ENCODE measurements at regions not wholly inside any gene's neighbourhood (a gene's known extent, or its start where the extent isn't known, plus 50 kb on each side); places are given as distances from the start of the nearest gene placed in this dataset.
"Not testable (repeated sequence)": the region's sequence is repeated elsewhere in the genome, so short reads cannot be mapped to it uniquely, and the experiment has no call there.

DNA sequence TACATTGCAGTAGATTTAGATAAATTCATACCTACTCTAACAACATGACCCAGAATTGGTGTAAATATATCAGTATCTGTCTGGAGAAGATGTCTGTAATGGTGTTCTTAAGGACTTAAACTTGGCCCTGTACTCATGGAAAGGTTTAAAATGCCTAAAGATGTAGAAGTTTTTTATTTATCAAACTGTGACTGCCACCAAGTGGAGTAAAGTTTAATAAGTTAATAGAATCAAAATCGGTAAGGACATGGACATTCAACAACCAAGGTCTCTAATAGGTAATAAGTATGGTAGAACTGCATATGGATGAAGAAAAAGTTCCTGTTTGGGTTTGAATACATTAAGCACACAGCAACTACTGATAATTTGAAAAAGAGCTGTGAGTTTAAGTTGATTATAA lies 474.0 kb upstream of the NDST3 start:
- peak; percentile 35 for DNase-seq (ENCODE audit: low spot score)

DNA sequence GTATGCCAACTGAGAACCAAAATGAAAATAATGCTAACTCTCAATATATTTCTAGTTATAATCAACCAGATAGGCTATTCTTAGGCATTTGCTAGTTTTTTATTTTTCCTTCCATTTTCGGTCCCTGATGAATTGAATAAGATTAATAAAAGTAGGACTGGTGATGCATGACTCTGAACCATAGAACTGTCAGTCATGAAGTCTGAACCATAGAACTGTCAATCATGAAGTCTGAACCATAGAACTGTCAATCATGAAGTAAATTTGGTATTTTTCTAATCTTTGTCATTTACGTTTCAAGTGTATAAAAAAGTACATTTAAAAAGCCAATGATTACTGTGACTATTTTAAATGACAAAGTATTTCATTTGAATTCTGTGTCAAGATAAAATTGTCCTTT lies 460.2 kb upstream of the NDST3 start:
- no peak for DNase-seq (ENCODE audit: low spot score)

DNA sequence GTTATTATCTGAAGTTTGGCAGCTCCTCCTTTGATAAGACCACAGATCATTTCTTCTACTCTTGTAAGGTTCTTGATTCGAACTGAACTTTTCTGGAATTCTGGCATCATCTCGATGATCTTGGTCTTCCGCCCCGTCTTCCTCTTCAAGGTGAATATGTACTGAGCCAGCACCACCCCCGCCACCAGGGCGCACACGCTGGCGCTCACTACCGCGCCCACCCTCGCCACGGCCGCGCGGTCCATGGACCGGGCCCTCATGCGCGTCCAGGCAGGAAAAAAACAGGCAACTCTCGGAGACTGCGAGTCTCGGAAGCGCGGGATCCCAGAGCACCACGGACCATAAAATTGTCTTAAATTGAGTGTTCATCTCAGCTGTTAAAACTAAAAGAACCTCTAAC lies 458.4 kb upstream of the NDST3 start:
- no peak for DNase-seq (ENCODE audit: low spot score)

DNA sequence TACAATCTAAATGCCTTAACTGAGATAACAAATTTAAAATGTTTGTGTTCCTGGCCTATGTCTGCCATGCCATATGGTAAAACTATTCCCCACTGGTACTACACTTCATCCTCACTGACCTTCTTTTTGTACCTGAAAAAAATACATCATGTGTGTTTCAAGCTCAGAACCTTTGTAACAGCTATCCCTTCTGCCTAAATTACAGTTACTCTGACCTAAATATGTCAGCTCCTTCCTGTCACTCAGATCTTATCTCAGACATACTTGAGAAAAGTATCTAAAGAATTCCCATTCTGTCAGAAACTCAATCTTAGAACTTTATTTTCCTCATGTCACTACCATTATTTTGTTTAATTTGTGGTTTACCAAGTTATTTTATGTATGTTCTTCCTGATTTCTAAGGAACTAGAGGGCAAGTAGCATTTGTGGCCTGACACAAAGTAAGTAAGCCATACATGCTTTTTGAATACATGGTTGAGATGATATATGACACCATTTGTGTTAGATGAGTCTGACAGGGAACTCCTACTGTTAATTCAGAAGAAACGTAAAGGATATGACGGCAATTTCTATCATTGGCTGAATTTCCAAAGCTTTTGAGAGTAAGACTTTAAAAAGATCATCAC lies 456.5 kb upstream of the NDST3 start:
- DNase-seq (ENCODE audit: low spot score), result no peak

DNA sequence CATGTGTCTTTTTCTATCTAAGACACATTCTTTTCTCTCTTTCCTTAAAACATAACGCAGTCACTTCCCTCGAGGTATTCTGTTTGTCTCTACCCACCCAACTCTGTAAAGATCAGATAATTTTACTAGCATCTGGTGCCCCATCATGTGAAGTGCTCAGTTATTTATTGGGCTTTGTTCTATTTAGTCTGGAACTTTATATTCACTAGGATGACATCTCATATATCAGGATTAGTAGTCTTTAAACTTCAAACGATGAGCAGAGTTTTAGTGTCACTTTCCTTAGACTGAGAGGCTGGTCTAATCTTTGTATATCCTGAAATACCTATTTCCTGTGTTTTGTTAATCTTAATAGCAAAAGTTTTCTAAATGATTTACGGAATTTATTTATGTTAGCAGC lies 445.5 kb upstream of the NDST3 start:
- no peak for DNase-seq (ENCODE audit: low spot score)

DNA sequence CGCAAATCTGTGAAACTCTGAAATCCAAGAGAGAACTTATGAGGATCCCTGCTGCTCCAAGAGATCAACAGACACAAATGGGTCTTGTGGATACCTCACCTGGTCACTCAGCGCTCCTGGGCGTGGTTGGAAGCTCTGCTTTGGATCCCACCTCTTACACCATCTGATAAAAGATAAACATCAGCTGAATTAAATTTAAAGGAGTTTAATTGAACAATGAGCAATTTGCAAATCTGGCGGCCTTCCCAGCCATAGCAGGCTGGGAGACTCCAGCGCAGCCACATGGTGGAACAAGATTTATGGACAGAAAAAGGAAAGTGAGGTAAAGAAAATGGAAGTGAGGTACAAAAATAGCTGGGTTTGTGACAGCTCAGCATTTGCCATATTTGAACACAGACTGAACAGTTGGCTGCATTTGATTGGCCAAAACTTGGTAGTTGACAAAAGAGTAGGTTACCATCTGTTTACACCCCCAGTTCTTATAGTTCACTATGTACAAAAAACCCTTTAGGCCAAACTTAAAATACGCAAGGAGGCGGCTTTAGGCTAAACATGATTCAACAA lies 437.3 kb upstream of the NDST3 start:
- no peak for DNase-seq (ENCODE audit: low spot score)

DNA sequence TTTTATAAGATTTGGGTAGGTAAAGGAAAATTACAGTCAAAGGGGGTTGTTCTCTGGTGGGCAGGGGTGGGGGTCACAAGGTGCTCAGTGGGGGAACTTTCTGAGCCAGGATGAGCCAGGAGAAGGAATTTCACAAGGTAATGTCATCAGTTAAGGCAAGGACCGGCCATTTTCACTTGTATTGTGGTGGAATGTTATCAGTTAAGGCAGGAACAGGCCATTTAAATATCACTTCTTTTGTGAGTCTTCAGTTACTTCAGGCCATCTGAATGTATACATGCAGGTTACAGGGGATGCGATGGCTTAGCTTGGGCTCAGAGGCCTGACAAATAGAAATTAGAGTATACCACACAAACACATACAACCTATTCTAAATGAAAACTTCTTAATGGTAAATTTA lies 434.9 kb upstream of the NDST3 start:
- DNase-seq (ENCODE audit: low spot score), result not testable (repeated sequence)

DNA sequence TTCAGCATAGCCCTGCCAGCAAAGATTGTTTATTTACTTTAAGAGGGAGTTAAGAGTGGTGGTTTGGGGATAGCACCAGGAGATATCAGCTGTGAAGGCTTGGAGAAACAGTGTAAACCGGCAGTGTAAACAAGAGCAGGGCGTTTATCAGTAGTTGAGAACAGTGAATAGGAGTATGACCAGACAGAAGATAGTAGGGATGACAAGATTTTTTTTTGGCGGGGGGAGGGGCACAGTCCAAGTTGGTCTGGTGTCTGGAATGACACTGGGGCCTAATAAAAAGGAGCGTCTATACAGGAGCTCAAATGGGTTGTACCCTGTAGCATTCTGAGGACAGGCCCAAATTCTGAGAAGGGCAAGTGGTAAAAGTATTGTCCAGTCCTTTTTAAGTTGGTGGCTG lies 433.4 kb upstream of the NDST3 start:
- not testable (repeated sequence) for DNase-seq (ENCODE audit: low spot score)

DNA sequence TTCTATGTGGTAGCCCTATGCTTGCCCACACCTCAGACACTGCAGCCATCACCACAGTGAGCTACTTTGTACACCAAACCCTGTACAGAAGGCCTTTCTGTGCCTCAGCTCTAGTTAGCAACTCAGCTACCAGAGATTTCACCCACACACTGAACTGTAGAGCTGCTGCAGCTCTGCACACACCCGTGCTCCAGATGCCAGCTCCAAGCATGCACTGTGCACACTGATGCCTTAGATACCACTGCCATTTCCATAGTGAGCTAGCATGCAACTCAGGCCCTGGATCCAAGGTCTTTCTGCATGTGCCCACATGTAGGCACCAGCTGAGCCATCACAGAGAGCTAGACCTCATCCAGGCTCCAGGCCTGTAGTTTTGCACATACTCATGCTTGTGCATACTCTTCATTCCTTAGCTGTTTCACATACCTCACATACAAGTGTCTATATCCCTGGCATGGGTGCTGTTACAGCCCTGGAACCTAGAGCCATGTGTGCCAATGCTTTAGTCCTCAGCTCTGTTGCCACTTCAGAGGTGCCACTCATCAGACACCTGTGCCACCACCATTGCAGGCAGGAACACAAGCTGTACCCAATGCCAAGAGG lies 423.5 kb upstream of the NDST3 start:
- no peak for DNase-seq (ENCODE audit: low spot score)

DNA sequence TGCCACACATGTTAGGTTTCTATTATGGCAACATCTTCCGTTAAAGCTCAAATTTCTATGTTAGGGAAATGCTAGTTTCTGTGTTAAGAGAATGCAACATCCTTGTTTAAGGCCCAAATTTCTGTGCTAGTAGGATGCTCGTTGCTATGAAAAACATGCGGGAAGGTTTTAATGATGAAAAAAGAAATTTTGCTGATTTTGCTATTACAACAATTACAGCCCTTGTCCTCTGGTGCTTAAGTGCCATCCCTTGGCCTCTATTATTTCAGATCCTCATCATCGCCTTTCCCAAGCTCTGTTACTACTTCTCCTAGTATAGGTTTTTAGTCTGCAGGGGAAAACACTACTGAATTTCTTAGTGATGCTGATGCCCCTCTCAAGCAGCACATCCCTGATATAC lies 412.6 kb upstream of the NDST3 start:
- no peak for DNase-seq (ENCODE audit: low spot score)

DNA sequence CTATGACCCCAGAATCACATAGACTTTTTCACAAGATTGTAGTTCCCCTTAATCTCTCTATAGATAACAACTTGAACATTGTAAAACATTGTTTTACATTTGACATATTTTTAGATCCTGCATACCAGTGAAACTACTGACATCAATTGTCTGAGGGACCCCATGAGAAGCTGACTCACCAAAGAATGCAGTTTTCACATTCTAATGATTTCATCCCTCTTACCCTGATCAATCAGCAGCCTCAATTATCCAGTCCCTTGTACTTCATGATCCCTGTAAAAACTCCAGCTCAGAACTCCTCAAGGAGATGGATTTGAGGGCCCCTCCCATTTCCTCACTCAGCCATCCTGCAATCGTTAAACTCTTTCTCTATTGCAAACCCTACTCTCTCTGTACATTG lies 411.0 kb upstream of the NDST3 start:
- no peak for DNase-seq (ENCODE audit: low spot score)

DNA sequence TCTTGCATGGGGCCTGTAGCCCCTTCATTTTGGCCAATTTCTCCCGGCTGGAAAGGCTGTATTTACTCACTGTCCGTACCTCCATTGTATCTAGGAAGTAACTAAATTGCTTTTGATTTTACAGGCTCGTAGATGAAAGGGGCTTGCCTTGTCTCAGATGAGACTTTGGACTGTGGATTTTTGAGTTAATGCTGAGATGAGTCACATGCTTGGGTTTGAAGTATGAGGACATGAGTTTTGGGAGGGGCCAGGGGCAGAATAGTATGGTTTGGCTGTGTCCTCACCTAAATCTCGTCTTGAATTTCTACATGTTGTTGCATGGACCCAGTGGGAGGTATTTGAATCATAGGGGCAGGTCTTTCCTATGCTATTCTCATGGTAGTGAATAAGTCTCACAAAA lies 407.6 kb upstream of the NDST3 start:
- no peak for DNase-seq (ENCODE audit: low spot score)

DNA sequence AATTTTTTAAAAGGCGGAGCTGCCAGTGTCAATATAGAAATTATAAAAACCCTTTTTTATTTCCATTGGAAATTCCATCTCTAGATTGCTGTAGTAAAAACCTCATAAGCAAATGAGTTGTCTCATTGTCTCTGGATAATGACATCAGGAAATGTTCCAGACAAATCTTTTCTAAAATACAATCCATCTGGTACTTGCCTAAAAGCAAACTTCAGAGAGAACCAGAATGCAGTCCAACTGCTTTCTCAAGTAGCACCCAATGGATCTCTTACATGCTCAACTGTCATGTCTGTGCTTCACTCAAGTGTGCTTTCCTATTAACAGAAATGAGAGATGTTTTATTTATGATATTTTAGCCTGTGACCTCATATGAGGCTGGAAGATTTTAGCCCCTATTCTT lies 399.6 kb upstream of the NDST3 start:
- no peak for DNase-seq (ENCODE audit: low spot score)

DNA sequence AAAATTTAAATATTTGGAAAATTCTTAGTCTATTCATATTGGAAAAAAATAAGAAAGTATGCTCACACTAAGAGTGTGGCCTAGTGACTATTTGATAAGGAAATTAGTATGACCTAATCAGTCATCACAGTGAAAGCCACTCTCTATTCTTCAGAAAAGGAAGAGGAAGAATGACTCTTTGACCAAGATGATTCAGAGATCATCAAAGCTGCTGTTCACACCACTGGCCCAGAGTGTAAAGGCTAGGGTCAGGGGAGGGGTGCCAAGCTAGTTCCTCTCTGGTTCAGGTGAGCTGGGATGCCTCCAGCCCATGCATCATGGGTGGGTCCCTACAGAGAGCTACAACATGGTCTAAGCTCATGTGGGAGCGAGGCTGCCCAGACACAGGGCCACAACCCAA lies 396.9 kb upstream of the NDST3 start:
- no peak for DNase-seq (ENCODE audit: low spot score)

DNA sequence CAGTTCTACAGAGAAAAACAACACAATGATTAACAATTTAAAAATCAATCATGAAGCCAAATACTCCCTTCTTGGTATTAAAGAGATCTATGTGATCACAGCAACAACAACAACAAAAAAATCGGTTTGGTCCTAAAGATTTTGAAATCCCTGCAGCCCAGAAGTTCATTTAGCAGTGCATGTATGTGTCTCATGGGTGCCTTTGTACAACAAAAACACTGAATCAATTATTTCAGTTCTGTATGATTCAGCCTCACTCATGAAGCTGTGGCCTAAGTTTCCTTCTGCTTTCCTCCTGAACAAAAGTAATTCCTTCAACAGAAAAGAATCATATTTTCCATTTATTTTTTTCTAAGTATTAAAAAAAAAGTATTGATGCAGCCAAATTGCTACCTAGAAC lies 393.4 kb upstream of the NDST3 start:
- no peak for DNase-seq (ENCODE audit: low spot score)

DNA sequence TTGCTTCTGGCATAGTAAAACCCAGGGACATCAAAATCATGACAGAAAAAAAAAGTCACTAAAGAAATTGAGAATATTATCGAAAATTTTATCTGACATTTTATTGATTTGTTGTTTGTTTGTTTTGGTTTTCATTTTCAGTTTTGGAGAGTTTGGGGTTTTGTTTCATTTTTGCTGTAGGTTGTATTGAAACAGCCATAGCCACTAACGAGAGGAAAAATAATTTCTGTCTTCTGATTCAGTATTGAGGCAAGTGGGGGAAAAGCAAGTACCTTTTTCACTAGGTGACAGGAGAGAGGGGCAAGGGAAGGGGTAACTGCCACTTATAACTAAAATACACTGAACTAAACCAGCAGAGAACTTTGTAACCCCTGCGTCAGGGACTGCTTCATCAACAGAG lies 392.8 kb upstream of the NDST3 start:
- DNase-seq (ENCODE audit: low spot score), result no peak

DNA sequence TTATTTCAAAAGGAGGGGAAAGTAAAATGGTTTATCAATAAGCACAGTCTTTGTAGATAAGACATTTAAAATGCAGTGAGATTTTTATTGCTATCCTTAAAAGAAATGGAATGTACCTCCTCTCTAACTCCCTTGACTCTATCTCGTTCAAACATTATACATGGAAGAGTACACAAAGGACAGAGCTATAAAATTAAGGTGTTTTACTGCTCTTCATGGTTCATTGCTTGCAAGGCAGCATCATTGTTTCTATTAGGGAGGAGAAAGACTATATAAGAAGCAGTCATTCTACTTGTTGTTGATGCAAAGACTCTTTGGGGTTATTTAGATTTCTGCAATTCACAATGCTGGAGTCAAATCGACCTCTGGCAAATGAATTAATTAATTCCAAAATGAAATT lies 380.2 kb upstream of the NDST3 start:
- no peak for DNase-seq (ENCODE audit: low spot score)

DNA sequence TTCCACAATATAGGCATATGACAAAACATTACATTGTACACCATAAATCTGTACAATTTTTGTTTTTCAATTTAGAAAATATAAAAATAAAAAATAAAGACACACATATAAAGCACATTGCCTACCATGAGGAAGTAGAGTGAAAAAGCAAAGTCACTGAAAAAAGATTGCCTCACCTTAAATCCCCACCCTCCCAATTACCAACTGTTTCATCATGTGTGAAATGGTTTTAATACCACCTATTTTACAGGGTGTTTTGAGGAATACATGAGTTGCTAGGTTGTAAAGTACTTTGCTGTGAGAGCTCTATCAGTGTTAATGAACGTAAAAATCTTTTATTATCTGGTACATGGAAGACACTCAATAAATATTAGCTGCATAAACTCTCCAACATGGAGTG lies 373.6 kb upstream of the NDST3 start:
- DNase-seq (ENCODE audit: low spot score), result no peak

DNA sequence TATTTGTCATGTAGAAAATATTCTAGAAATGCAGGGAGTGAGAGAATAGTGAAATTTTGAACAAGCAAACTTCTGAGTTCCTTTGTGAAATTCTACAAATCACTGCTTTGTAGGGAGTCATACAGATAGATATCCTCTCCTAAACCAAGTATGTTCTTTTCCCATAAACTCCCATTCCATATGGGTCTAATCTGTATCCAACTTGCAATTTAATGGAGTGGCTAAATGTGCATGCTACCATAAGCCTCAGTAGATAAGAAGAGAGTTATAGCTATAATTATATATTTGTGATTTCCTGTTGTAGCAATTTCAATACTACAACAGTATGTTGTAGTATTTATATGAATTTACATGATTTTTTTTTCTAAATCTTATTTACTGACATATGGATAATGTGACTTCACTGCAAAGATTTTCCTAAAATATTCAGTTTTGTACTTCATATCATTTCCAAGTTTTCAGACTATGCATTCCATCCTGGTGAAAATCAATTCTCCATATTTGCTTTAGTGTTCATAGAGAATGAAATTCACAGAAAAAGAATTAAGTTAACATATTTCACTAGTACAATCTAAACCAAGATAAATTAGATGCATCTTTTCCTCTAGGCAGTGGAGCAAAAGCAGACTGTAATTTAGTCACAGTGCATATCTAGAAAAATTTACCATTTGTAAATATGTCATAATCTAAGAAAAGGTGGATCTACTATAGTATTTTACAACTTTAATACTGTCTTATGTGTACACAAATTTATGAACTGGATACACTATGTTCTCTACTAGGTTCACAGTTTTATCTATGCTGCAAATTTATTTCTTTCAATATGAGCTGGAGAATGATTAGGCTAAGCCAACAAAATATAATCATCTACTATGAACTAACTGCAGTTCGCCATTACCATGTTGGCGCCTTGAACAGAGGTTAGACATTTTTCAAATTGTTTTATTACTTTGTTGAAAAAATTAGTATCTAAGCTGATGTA lies 372.9 kb upstream of the NDST3 start:
- no peak for DNase-seq (ENCODE audit: low spot score)

DNA sequence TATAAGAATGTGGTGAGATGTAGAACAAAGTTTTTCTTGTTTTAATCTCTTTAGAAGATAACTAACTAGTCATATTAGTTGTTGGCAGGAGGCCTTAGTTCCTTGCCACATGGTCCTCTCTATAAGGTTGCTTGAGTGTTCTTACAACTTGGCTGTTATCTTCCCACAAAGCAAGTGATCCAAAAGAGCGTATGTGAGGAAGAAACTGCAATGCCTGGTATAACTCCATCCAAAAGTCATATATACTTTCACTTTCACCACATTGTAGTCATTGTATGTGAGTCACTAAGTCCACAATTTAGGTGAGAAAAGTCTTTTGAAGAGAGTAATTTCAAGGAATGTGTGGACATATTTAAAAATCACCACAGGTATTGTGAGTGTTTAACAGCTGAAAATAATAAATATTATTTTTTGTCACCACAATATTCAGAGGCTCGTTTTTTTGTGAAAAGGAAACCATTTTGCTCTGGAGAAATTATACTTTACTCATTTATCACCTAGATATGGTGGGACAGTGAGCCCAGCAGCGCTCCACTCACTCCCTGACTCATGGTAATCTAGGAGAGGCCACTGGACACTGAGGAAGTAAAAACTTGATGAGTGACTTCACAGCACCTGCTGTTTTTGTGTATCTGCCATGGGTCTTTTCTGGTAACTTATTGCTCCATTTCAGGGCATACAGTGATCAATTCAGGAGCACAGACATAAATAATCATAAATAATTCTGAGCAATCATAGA lies 369.4 kb upstream of the NDST3 start:
- DNase-seq (ENCODE audit: low spot score), result no peak

DNA sequence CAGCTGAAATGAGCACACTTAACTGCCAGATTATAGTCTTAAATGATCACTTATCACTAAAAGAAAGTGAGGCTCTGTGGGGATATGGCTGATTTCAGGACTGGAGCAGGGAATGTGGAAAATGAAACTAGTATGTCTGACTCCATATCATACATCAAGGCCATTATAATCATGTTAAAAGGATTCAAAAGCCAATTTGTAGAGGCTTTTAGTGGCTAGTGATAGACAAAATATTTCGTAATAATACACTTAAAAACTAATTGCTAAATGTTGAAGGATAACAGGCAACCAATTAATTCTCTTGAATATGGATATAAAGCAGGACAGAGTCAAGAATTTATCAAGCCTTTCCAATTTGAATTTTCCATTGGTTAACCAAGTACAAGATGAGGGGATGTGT lies 358.1 kb upstream of the NDST3 start:
- no peak for DNase-seq (ENCODE audit: low spot score)

DNA sequence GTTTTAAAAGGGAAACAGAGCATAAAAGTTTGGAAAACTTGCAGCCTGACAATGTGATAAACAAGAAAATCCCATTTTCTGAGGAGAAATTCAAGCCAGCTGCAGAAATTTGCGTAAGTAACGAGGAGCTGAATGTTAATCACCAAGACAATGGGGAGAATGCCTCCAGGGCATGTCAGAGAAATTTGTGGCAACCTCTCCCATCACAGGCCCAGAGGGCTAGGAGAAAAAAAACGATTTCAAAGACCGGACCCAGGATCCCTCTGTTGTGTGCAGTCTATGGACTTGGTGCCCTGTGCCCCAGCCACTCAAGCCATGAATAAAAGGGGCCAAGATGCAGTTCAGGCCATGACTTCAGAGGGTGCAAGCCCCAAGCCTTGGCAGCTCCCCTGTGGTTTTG lies 355.4 kb upstream of the NDST3 start:
- DNase-seq (ENCODE audit: low spot score), result no peak
